ENCODE measurements at regions not wholly inside any gene's neighbourhood (a gene's known extent, or its start where the extent isn't known, plus 50 kb on each side); places are given as distances from the start of the nearest gene placed in this dataset.
"Not testable (repeated sequence)": the region's sequence is repeated elsewhere in the genome, so short reads cannot be mapped to it uniquely, and the experiment has no call there.

DNA sequence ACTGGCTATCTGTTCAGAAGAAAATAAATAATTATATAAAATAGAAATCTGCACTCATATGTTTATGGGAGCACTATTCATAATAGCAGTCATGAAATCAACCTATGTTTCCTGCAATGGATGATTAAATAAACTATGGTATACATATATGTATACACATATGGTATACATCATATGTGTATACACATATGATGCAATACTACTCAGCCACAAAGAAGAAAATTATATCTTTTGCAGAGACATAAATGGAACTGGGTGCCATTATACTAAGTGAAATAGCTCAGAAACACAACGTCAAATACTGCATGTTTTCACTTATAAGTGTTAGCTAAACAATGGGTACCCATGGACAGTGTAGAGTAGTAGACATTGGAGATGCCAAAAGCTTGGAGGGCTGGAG lies 381.2 kb upstream of the LRFN5 start:
- H3K4me1 Mint-ChIP-seq, result no peaks in the 10 kb centered on the region
- H3K27me3 Mint-ChIP-seq, result no peaks in the 10 kb centered on the region
- H3K4me3 Mint-ChIP-seq, result no peak overlapping the region
- DNase-seq, result no peak
- WGBS (ENCODE audit: insufficient coverage), result no CpG with 5 or more reads among the region's 1 CpG
- Histone ChIP-seq H3K27ac (ENCODE audit: low read length) (no peak overlapping the region), H3K27me3 (replicated peaks in 1 of 2; ENCODE audit: control insufficient read depth in 2 of 2, extremely low read depth in 1 of 2, insufficient read depth in 2 of 2, low read length in 1 of 2) (no peaks in the 10 kb centered on the region), H3K4me1 (ENCODE audit: control insufficient read depth in 1 of 2, extremely low read depth in 1 of 2, insufficient read depth in 2 of 2, low read length in 2 of 2) (no peaks in the 10 kb centered on the region), H3K36me3 (ENCODE audit: control insufficient read depth in 2 of 2, extremely low read depth in 1 of 2, insufficient read depth in 1 of 2, low read length in 1 of 2) (no peaks in the 10 kb centered on the region), H3K4me3 (ENCODE audit: control insufficient read depth in 1 of 2, extremely low read depth in 1 of 2, low read length in 1 of 2) (no peak overlapping the region), H3K9me3 (no peaks in the 10 kb centered on the region)
- no peak overlapping the region for H3K27ac Mint-ChIP-seq
- CTCF ChIA-PET, result no interaction called here
- H3K36me3 Mint-ChIP-seq, result no peaks in the 10 kb centered on the region
- ATAC-seq (replicated peaks in 1 of 4), result no peak
- peaks cover 0 to 4% (median 3%) of the 10 kb centered on the region in 3 donors for H3K9me3 Mint-ChIP-seq
- POLR2A ChIA-PET, result no interaction called here

DNA sequence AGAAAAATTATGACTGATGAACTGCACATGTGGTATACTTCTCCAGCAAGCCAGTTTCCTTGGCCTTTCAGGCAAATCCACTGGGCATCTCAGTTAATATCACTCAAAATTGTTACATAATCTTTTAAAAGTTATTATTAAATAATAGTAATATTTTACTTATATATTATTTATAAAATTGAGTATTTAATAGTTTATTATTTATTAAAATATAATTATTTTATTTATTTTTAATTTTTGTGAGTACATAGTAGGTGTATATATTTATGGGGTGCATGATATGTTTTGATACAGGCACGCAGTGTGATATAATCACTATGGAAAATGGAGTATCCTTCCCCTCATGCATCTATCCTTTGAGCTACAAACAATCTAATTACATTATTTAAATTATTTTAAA lies 384.1 kb upstream of the LRFN5 start:
- no peaks in the 10 kb centered on the region for H3K9me3 ChIP-seq
- ATAC-seq (replicated peaks in 1 of 4), result no peak
- no peak overlapping the region for H3K4me3 ChIP-seq (ENCODE audit: control insufficient read depth in 1 of 2, extremely low read depth in 1 of 2, low read length in 1 of 2)
- WGBS (ENCODE audit: insufficient coverage), result no CpG with 5 or more reads among the region's 1 CpG
- POLR2A ChIA-PET, result no interaction called here
- H3K36me3 ChIP-seq (ENCODE audit: control insufficient read depth in 2 of 2, extremely low read depth in 1 of 2, insufficient read depth in 1 of 2, low read length in 1 of 2), result no peaks in the 10 kb centered on the region
- no peaks in the 10 kb centered on the region for H3K4me1 Mint-ChIP-seq
- H3K27ac Mint-ChIP-seq, result no peak overlapping the region
- no peaks in the 10 kb centered on the region for H3K27me3 ChIP-seq (replicated peaks in 1 of 2; ENCODE audit: control insufficient read depth in 2 of 2, extremely low read depth in 1 of 2, insufficient read depth in 2 of 2, low read length in 1 of 2)
- H3K36me3 Mint-ChIP-seq, result no peaks in the 10 kb centered on the region
- CTCF ChIA-PET, result no interaction called here
- peaks cover 0 to 15% (median 10%) of the 10 kb centered on the region in 3 donors for H3K9me3 Mint-ChIP-seq
- DNase-seq, result no peak
- no peaks in the 10 kb centered on the region for H3K27me3 Mint-ChIP-seq
- no peaks in the 10 kb centered on the region for H3K4me1 ChIP-seq (ENCODE audit: control insufficient read depth in 1 of 2, extremely low read depth in 1 of 2, insufficient read depth in 2 of 2, low read length in 2 of 2)
- H3K27ac ChIP-seq (ENCODE audit: low read length), result no peak overlapping the region
- H3K4me3 Mint-ChIP-seq, result no peak overlapping the region

GRCh38 chr14:41214978-41215377 lies 391.7 kb upstream of the LRFN5 start:
- POLR2A ChIA-PET; CTCF ChIA-PET; DNase-seq; H3K36me3 ChIP-seq (ENCODE audit: control insufficient read depth in 2 of 2, extremely low read depth in 1 of 2, insufficient read depth in 1 of 2, low read length in 1 of 2); H3K4me1 ChIP-seq (ENCODE audit: control insufficient read depth in 1 of 2, extremely low read depth in 1 of 2, insufficient read depth in 2 of 2, low read length in 2 of 2); H3K27me3 ChIP-seq (replicated peaks in 1 of 2; ENCODE audit: control insufficient read depth in 2 of 2, extremely low read depth in 1 of 2, insufficient read depth in 2 of 2, low read length in 1 of 2); H3K4me3 ChIP-seq (ENCODE audit: control insufficient read depth in 1 of 2, extremely low read depth in 1 of 2, low read length in 1 of 2); H3K27me3 Mint-ChIP-seq; H3K4me1 Mint-ChIP-seq; H3K27ac ChIP-seq (ENCODE audit: low read length); H3K4me3 Mint-ChIP-seq; H3K9me3 Mint-ChIP-seq; H3K27ac Mint-ChIP-seq; H3K36me3 Mint-ChIP-seq; ATAC-seq (replicated peaks in 1 of 4); H3K9me3 ChIP-seq: not testable (repeated sequence)
- 93% methylated on average over 18 of the region's 22 CpGs for WGBS (ENCODE audit: insufficient coverage)

DNA sequence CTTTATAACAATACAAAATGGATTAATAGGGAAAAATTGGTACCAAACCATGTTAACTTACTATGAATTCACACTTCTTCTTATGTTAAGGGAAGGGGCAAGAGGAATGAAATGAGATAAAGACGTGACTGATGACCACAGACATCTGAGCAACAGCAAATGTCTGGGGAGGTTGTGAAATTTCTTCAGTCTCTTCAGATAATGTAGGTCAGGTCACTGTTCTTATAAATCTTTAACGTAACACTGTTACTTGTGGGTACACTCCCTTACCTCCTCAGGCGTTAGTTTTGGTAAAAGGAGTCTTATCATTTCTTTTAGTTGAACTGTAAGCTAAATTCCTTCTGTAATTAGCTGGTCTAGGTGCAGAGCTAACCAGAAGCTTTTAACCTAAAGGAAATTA lies 405.0 kb upstream of the LRFN5 start:
- POLR2A ChIA-PET, result interaction anchor here in 1 of 2 donors (0.6 kb wide), 1 partner anchor 84 kb away, joined by 3 read pairs; no protein-coding TSS in a partner anchor
- no peak overlapping the region for H3K27ac Mint-ChIP-seq
- DNase-seq (no peak), ATAC-seq (replicated peaks in 1 of 4) (no peak)
- no peak overlapping the region for H3K4me3 ChIP-seq (ENCODE audit: control insufficient read depth in 1 of 2, extremely low read depth in 1 of 2, low read length in 1 of 2)
- H3K27ac ChIP-seq (ENCODE audit: low read length), result no peak overlapping the region
- H3K36me3 Mint-ChIP-seq, result no peaks in the 10 kb centered on the region
- H3K9me3 ChIP-seq, result no peaks in the 10 kb centered on the region
- peaks cover 2 to 6% (median 4%) of the 10 kb centered on the region in 3 donors for H3K9me3 Mint-ChIP-seq
- H3K4me3 Mint-ChIP-seq, result no peak overlapping the region
- no peaks in the 10 kb centered on the region for H3K36me3 ChIP-seq (ENCODE audit: control insufficient read depth in 2 of 2, extremely low read depth in 1 of 2, insufficient read depth in 1 of 2, low read length in 1 of 2)
- no peaks in the 10 kb centered on the region for H3K4me1 ChIP-seq (ENCODE audit: control insufficient read depth in 1 of 2, extremely low read depth in 1 of 2, insufficient read depth in 2 of 2, low read length in 2 of 2)
- CTCF ChIA-PET, result no interaction called here
- H3K27me3 Mint-ChIP-seq, result no peaks in the 10 kb centered on the region
- no peaks in the 10 kb centered on the region for H3K4me1 Mint-ChIP-seq
- H3K27me3 ChIP-seq (replicated peaks in 1 of 2; ENCODE audit: control insufficient read depth in 2 of 2, extremely low read depth in 1 of 2, insufficient read depth in 2 of 2, low read length in 1 of 2), result no peaks in the 10 kb centered on the region
- no CpG with 5 or more reads among the region's 3 CpGs for WGBS (ENCODE audit: insufficient coverage)

DNA sequence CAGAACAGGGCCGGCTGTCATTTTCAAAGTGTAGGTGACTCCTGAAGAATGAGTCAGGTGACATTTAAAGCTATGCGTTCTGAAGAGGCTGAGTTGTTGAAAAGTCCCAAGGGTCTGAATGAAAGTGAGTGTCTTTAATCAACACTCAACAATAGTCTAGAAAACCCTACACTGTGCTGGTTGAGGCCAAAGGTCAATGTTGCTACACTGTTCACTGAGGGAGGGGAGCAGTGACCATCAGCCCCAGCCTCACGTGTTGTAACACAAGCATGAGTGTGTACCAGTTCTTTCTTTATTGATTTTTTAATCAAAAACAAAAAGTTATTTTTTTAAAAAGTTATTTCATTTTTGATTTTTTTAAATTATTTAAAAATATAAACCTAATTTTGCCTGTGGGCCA lies 418.8 kb upstream of the LRFN5 start:
- Mint-ChIP-seq H3K4me1 (no peaks in the 10 kb centered on the region), H3K4me3 (no peak overlapping the region), H3K27me3 (no peaks in the 10 kb centered on the region), H3K36me3 (no peaks in the 10 kb centered on the region), H3K27ac (no peak overlapping the region), H3K9me3 (peaks cover 3 to 10% (median 3%) of the 10 kb centered on the region in 3 donors)
- no peaks in the 10 kb centered on the region for H3K36me3 ChIP-seq (ENCODE audit: control insufficient read depth in 2 of 2, extremely low read depth in 1 of 2, insufficient read depth in 1 of 2, low read length in 1 of 2)
- DNase-seq (no peak), ATAC-seq (replicated peaks in 1 of 4) (no peak)
- no peaks in the 10 kb centered on the region for H3K4me1 ChIP-seq (ENCODE audit: control insufficient read depth in 1 of 2, extremely low read depth in 1 of 2, insufficient read depth in 2 of 2, low read length in 2 of 2)
- H3K27me3 ChIP-seq (replicated peaks in 1 of 2; ENCODE audit: control insufficient read depth in 2 of 2, extremely low read depth in 1 of 2, insufficient read depth in 2 of 2, low read length in 1 of 2), result no peaks in the 10 kb centered on the region
- no peak overlapping the region for H3K4me3 ChIP-seq (ENCODE audit: control insufficient read depth in 1 of 2, extremely low read depth in 1 of 2, low read length in 1 of 2)
- CTCF ChIA-PET, result no interaction called here
- H3K9me3 ChIP-seq, result no peaks in the 10 kb centered on the region
- POLR2A ChIA-PET, result no interaction called here
- no CpG with 5 or more reads among the region's 3 CpGs for WGBS (ENCODE audit: insufficient coverage)
- H3K27ac ChIP-seq (ENCODE audit: low read length), result no peak overlapping the region

GRCh38 chr14:41171045-41171444 lies 435.6 kb upstream of the LRFN5 start:
- no peak for ATAC-seq (replicated peaks in 1 of 4)
- POLR2A ChIA-PET, result no interaction called here
- Histone ChIP-seq H3K27ac (ENCODE audit: low read length) (no peak overlapping the region), H3K4me1 (ENCODE audit: control insufficient read depth in 1 of 2, extremely low read depth in 1 of 2, insufficient read depth in 2 of 2, low read length in 2 of 2) (no peaks in the 10 kb centered on the region), H3K36me3 (ENCODE audit: control insufficient read depth in 2 of 2, extremely low read depth in 1 of 2, insufficient read depth in 1 of 2, low read length in 1 of 2) (no peaks in the 10 kb centered on the region), H3K9me3 (no peaks in the 10 kb centered on the region), H3K27me3 (replicated peaks in 1 of 2; ENCODE audit: control insufficient read depth in 2 of 2, extremely low read depth in 1 of 2, insufficient read depth in 2 of 2, low read length in 1 of 2) (no peaks in the 10 kb centered on the region), H3K4me3 (ENCODE audit: control insufficient read depth in 1 of 2, extremely low read depth in 1 of 2, low read length in 1 of 2) (no peak overlapping the region)
- Mint-ChIP-seq H3K36me3 (no peaks in the 10 kb centered on the region), H3K4me3 (no peak overlapping the region), H3K27me3 (no peaks in the 10 kb centered on the region), H3K4me1 (no peaks in the 10 kb centered on the region), H3K27ac (no peak overlapping the region), H3K9me3 (peaks cover 0 to 8% (median 6%) of the 10 kb centered on the region in 3 donors)
- CTCF ChIA-PET, result no interaction called here
- no peak for DNase-seq
- WGBS (ENCODE audit: insufficient coverage), result no CpG with 5 or more reads among the region's 3 CpGs

DNA sequence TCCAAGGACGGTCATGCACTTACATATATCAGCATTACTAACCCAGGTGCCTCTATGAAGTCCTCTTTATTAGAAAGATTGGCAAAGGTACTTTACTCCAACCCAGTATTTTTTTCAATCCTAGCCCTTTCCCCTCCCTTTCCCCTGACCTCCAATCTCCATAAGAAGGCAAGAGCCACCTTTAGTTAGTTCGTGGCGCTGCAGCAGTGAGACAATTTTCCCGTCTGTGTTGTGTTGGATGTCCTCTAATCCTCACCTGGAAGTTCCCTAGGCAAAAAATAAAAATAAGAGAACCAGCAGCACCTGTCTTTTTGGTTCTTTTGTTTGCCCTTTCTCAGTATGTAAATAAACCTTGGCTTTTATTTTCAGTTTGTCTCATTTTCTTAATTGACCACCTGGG lies 439.6 kb upstream of the LRFN5 start:
- ChIA-PET POLR2A (no interaction called here), CTCF (no interaction called here)
- Histone ChIP-seq H3K4me1 (ENCODE audit: control insufficient read depth in 1 of 2, extremely low read depth in 1 of 2, insufficient read depth in 2 of 2, low read length in 2 of 2) (no peaks in the 10 kb centered on the region), H3K9me3 (no peaks in the 10 kb centered on the region), H3K36me3 (ENCODE audit: control insufficient read depth in 2 of 2, extremely low read depth in 1 of 2, insufficient read depth in 1 of 2, low read length in 1 of 2) (no peaks in the 10 kb centered on the region), H3K27ac (ENCODE audit: low read length) (no peak overlapping the region), H3K27me3 (replicated peaks in 1 of 2; ENCODE audit: control insufficient read depth in 2 of 2, extremely low read depth in 1 of 2, insufficient read depth in 2 of 2, low read length in 1 of 2) (no peaks in the 10 kb centered on the region), H3K4me3 (ENCODE audit: control insufficient read depth in 1 of 2, extremely low read depth in 1 of 2, low read length in 1 of 2) (no peak overlapping the region)
- ATAC-seq (replicated peaks in 1 of 4), result no peak
- DNase-seq, result no peak
- H3K4me1 Mint-ChIP-seq, result no peaks in the 10 kb centered on the region
- WGBS (ENCODE audit: insufficient coverage), result no CpG with 5 or more reads among the region's 4 CpGs
- H3K27ac Mint-ChIP-seq, result no peak overlapping the region
- no peaks in the 10 kb centered on the region for H3K36me3 Mint-ChIP-seq
- H3K4me3 Mint-ChIP-seq, result no peak overlapping the region
- no peaks in the 10 kb centered on the region for H3K27me3 Mint-ChIP-seq
- peaks cover 0 to 8% (median 2%) of the 10 kb centered on the region in 3 donors for H3K9me3 Mint-ChIP-seq
